ENCODE measurements at regions not wholly inside any gene's neighbourhood (a gene's known extent, or its start where the extent isn't known, plus 50 kb on each side); places are given as distances from the start of the nearest gene placed in this dataset.

GRCh38 chr5:35316611-35317274 lies 86.5 kb upstream of the PRLR start:
- TF ChIP-seq, protein P1, sequence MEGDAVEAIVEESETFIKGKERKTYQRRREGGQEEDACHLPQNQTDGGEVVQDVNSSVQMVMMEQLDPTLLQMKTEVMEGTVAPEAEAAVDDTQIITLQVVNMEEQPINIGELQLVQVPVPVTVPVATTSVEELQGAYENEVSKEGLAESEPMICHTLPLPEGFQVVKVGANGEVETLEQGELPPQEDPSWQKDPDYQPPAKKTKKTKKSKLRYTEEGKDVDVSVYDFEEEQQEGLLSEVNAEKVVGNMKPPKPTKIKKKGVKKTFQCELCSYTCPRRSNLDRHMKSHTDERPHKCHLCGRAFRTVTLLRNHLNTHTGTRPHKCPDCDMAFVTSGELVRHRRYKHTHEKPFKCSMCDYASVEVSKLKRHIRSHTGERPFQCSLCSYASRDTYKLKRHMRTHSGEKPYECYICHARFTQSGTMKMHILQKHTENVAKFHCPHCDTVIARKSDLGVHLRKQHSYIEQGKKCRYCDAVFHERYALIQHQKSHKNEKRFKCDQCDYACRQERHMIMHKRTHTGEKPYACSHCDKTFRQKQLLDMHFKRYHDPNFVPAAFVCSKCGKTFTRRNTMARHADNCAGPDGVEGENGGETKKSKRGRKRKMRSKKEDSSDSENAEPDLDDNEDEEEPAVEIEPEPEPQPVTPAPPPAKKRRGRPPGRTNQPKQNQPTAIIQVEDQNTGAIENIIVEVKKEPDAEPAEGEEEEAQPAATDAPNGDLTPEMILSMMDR (conservative IDR thresholded peaks at IDR 0.05 in 1 of 2, IDR thresholded peaks at IDR 0.05 in 1 of 2; ENCODE audit: low read depth in 1 of 2, low read length in 2 of 2): no peak
- no peak for TF ChIP-seq EZH2 (IDR thresholded peaks at IDR 0.05; ENCODE audit: low read length, missing control alignments)

Measured in fibroblast of lung (primary cell).